Gastroesophageal sphincter (tissue), 4 donors: ENCODE measurements at regions not wholly inside any gene's neighbourhood (a gene's known extent, or its start where the extent isn't known, plus 50 kb on each side); places are given as distances from the start of the nearest gene placed in this dataset.

ENCODE experiments used
- ATAC-seq: fragments of 150-250 bp; one replicate; pipeline ENCODE4 v1.9.1; 2016; ENCODE audit warnings: mild to moderate bottlenecking, moderate library complexity
- H3K27ac ChIP-seq, 4 donors: fragments of 200-600 bp; sonication (generic) in 3 of 4; 1 replicate in 3 of 4; 2 replicates in 1 of 4; pipeline ENCODE4 v1.5.1; 2016 to 2019
- H3K27me3 ChIP-seq: fragments of 200-600 bp; sonication (generic); one replicate; pipeline ENCODE4 v1.5.1; 2019
- H3K36me3 ChIP-seq, 2 donors: fragments of 200-600 bp; sonication (generic); one replicate each; pipeline ENCODE4 v1.5.1; 2019; ENCODE audit warnings: control low read depth in 1 of 2
- H3K4me1 ChIP-seq, 3 donors: fragments of 200-600 bp; sonication (generic); 1 replicate in 2 of 3; 2 replicates in 1 of 3; pipeline ENCODE4 v1.5.1; 2016 to 2019; ENCODE audit warnings: control low read depth in 2 of 3
- H3K4me3 ChIP-seq, 2 donors: fragments of 200-600 bp; sonication (generic); one replicate each; pipeline ENCODE4 v1.5.1; 2019; ENCODE audit warnings: mild to moderate bottlenecking in 1 of 2, moderate library complexity in 1 of 2
- H3K9me3 ChIP-seq, 3 donors: fragments of 200-600 bp; sonication (generic); one replicate each; pipeline ENCODE4 v1.5.1; 2017 to 2019; ENCODE audit warnings: control low read depth in 2 of 3
- CTCF ChIP-seq, 4 experiments: fragments of 200-600 bp in 2 of 4; fragments of 450-650 bp in 2 of 4; sonication (generic) in 1 of 4; IDR thresholded peaks; one replicate each; pipeline ENCODE4 v1.5.1; 2017 to 2019; ENCODE audit warnings: antibody characterized with exemption in 4 of 4, mild to moderate bottlenecking in 2 of 4, moderate library complexity in 2 of 4
- EP300 ChIP-seq: sonication (generic); formaldehyde crosslinking; IDR thresholded peaks from one replicate; pipeline ENCODE4 v1.6.1; 2017; ENCODE audit warnings: antibody characterized with exemption, mild to moderate bottlenecking
- POLR2A ChIP-seq, 2 donors: fragments of 450-650 bp; IDR thresholded peaks; one replicate each; pipeline ENCODE4 v1.6.1; 2017; ENCODE audit warnings: antibody characterized with exemption in 2 of 2, mild to moderate bottlenecking in 2 of 2, moderate library complexity in 1 of 2
- POLR2AphosphoS5 ChIP-seq: sonication (generic); formaldehyde crosslinking; IDR thresholded peaks from one replicate; pipeline ENCODE4 v1.6.1; 2017; ENCODE audit warnings: antibody characterized with exemption
- WGBS, 2 donors: methylation state at CpG; one replicate each; pipeline ENCODE4 v1.1.5; 2018; ENCODE audit warnings: low coverage in 1 of 2; 5-methylcytosine and 5-hydroxymethylcytosine counted together

- H3K4me3 ChIP-seq, result no peak overlapping the region
- H3K9me3 ChIP-seq, result no peaks in the 10 kb centered on the region
- no CpG with 5 or more reads among the region's 56 CpGs for WGBS, 2 donors
- no peak overlapping the region for H3K27ac ChIP-seq
- H3K36me3 ChIP-seq, result no peaks in the 10 kb centered on the region
- peaks cover 69% of the 10 kb centered on the region for H3K27me3 ChIP-seq
- ATAC-seq, result no peak
- TF ChIP-seq CTCF (IDR thresholded peaks at IDR 0.05), result no peak
- TF ChIP-seq POLR2A (IDR thresholded peaks at IDR 0.05), result no peak
- TF ChIP-seq EP300, result no peak
- TF ChIP-seq POLR2AphosphoS5, result no peak
- no peaks in the 10 kb centered on the region for H3K4me1 ChIP-seq
These were observed 112.1 kb downstream of the TRIM29 start for GRCh38 chr11:120025606-120026335.

GRCh38 chr11:120024586-120024985, 113.3 kb downstream of the TRIM29 start:
- H3K36me3 ChIP-seq, result no peaks in the 10 kb centered on the region
- peaks cover 66% of the 10 kb centered on the region for H3K27me3 ChIP-seq
- no peak overlapping the region for H3K27ac ChIP-seq
- no peaks in the 10 kb centered on the region for H3K9me3 ChIP-seq
- no peaks in the 10 kb centered on the region for H3K4me1 ChIP-seq
- no peak overlapping the region for H3K4me3 ChIP-seq
- WGBS, 2 donors, result 52 to 81% methylated on average over 2 to 5 of the region's 5 CpGs
- ATAC-seq, result no peak
- no peak for TF ChIP-seq POLR2A (IDR thresholded peaks at IDR 0.05)
- no peak for TF ChIP-seq CTCF (IDR thresholded peaks at IDR 0.05)
- TF ChIP-seq POLR2AphosphoS5, result no peak
- TF ChIP-seq EP300, result no peak

GRCh38 chr11:120024046-120024445, 113.9 kb downstream of the TRIM29 start:
- no peak overlapping the region for H3K4me3 ChIP-seq
- H3K27me3 ChIP-seq, result peaks cover 67% of the 10 kb centered on the region
- no peak for ATAC-seq
- no peaks in the 10 kb centered on the region for H3K4me1 ChIP-seq
- H3K9me3 ChIP-seq, result no peaks in the 10 kb centered on the region
- H3K27ac ChIP-seq, result no peak overlapping the region
- TF ChIP-seq POLR2A (IDR thresholded peaks at IDR 0.05), result no peak
- H3K36me3 ChIP-seq, result no peaks in the 10 kb centered on the region
- WGBS, 2 donors, result 83% methylated on average over 2 to 3 of the region's 4 CpGs

GRCh38 chr11:120023551-120023950, 114.4 kb downstream of the TRIM29 start:
- no peak for TF ChIP-seq POLR2A (IDR thresholded peaks at IDR 0.05)
- no peak for TF ChIP-seq POLR2AphosphoS5
- TF ChIP-seq CTCF (IDR thresholded peaks at IDR 0.05), result no peak
- TF ChIP-seq EP300, result no peak
- Histone ChIP-seq H3K27me3 (peaks cover 66% of the 10 kb centered on the region), H3K4me3 (no peak overlapping the region), H3K27ac (no peak overlapping the region), H3K36me3 (no peaks in the 10 kb centered on the region), H3K9me3 (no peaks in the 10 kb centered on the region), H3K4me1 (no peaks in the 10 kb centered on the region)
- 40 to 76% methylated on average over 1 to 5 of the region's 5 CpGs for WGBS, 2 donors
- ATAC-seq, result no peak

- no peak overlapping the region for H3K4me3 ChIP-seq
- WGBS, 2 donors, result 20% methylated on average over 1 of the region's 1 CpG; no CpG with 5 or more reads in 1 of the 2 donors
- no peaks in the 10 kb centered on the region for H3K9me3 ChIP-seq
- no peaks in the 10 kb centered on the region for H3K36me3 ChIP-seq
- H3K27ac ChIP-seq, result no peak overlapping the region
- H3K27me3 ChIP-seq, result peaks cover 66% of the 10 kb centered on the region
- TF ChIP-seq POLR2AphosphoS5, result no peak
- TF ChIP-seq EP300, result no peak
- TF ChIP-seq POLR2A (IDR thresholded peaks at IDR 0.05), result no peak
- TF ChIP-seq CTCF (IDR thresholded peaks at IDR 0.05), result no peak
- H3K4me1 ChIP-seq, result no peaks in the 10 kb centered on the region
- no peak for ATAC-seq
These were observed 114.8 kb downstream of the TRIM29 start for GRCh38 chr11:120023120-120023519.
